ENCODE measurements at regions not wholly inside any gene's neighbourhood (a gene's known extent, or its start where the extent isn't known, plus 50 kb on each side); places are given as distances from the start of the nearest gene placed in this dataset.
"Not testable (repeated sequence)": the region's sequence is repeated elsewhere in the genome, so short reads cannot be mapped to it uniquely, and the experiment has no call there.

GRCh38 chr10:28391283-28391682 lies 88.4 kb upstream of the MPP7 start:
- TF ChIP-seq, protein P1, sequence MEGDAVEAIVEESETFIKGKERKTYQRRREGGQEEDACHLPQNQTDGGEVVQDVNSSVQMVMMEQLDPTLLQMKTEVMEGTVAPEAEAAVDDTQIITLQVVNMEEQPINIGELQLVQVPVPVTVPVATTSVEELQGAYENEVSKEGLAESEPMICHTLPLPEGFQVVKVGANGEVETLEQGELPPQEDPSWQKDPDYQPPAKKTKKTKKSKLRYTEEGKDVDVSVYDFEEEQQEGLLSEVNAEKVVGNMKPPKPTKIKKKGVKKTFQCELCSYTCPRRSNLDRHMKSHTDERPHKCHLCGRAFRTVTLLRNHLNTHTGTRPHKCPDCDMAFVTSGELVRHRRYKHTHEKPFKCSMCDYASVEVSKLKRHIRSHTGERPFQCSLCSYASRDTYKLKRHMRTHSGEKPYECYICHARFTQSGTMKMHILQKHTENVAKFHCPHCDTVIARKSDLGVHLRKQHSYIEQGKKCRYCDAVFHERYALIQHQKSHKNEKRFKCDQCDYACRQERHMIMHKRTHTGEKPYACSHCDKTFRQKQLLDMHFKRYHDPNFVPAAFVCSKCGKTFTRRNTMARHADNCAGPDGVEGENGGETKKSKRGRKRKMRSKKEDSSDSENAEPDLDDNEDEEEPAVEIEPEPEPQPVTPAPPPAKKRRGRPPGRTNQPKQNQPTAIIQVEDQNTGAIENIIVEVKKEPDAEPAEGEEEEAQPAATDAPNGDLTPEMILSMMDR (conservative IDR thresholded peaks at IDR 0.05; ENCODE audit: low read depth, low read length), result no peak
- H3K4me3 ChIP-seq (ENCODE audit: low read length), result no peak overlapping the region
- no peak for DNase-seq (ENCODE audit: low read depth)

DNA sequence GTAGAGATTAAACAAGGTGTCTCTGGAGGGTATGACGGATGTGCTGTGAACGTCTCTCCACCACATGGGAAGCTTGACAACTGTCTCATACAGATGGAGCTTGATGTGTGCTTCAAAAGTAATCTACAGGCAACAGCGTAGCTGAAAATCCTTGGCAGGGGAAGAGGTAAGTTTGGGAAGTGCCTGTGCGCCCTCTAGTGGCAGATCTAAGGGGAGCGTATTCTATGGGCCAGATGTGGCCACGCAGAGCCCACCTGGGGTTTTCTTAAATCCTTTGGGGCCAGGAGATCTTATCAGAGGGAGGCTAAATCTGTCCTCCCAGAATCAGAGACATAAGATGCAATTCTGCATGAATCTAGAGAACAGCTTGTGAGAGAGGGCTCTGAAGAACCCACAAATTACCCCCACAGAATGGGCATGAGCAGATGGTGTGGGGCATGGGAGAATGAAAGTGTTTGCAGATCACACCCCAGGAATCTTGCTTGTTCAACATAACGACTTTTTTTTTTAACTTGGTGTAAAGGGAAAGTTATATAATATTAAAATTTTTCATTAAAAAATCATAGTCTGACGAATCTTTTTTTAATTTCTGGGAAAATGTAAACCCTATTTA lies 91.2 kb upstream of the MPP7 start:
- TF ChIP-seq, protein P1 (conservative IDR thresholded peaks at IDR 0.05; ENCODE audit: low read depth, low read length), result peak; percentile 96
- no peak overlapping the region for H3K4me3 ChIP-seq (ENCODE audit: low read length)
- DNase-seq (ENCODE audit: low read depth), result peak; percentile 16

DNA sequence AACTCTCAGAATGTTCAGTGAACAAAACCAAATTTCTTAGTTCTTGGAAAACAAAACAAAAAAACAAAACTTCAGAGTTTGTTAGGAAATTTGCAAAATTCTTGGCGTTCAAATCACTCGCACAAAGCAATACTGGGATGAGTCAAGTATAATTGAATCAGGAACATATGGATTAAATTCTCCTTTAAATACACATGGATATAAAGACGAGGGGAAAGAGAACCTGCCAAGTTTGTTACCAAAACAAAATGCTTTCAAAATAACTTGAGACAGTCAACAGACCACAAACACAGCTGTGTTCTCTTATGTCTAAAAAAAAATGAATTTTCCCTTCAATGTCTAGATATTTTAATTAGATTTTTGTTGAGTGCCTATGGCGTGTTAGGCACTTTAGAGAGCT lies 93.5 kb upstream of the MPP7 start:
- DNase-seq (ENCODE audit: low read depth), result no peak
- TF ChIP-seq, protein P1 (conservative IDR thresholded peaks at IDR 0.05; ENCODE audit: low read depth, low read length), result no peak
- H3K4me3 ChIP-seq (ENCODE audit: low read length), result no peak overlapping the region

DNA sequence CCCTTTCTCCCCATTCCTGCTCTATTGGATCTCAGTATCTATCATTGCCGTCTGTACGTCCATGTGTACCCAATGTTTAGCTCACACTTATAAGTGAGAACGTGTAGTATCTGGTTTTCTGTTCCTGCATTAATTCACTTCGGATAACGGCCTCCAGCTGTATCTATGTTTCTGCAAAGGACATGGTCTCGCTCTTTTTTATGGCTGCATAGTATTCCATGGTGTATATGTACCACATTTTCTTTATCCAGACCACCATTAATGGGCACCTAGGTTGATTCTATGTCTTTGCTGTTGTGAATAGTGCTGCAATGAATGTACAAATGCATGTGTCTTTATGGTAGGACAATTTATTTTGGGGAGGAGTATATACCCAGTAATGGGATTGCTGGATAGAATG lies 94.4 kb upstream of the MPP7 start:
- H3K4me3 ChIP-seq (ENCODE audit: low read length), result no peak overlapping the region
- TF ChIP-seq, protein P1 (conservative IDR thresholded peaks at IDR 0.05; ENCODE audit: low read depth, low read length), result no peak
- no peak for DNase-seq (ENCODE audit: low read depth)

- no peak overlapping the region for H3K4me3 ChIP-seq (ENCODE audit: low read length)
- TF ChIP-seq, protein P1 (conservative IDR thresholded peaks at IDR 0.05; ENCODE audit: low read depth, low read length), result no peak
- DNase-seq (ENCODE audit: low read depth), result no peak
Measured at GRCh38 chr10:28400176-28400575, 97.3 kb upstream of the MPP7 start.

DNA sequence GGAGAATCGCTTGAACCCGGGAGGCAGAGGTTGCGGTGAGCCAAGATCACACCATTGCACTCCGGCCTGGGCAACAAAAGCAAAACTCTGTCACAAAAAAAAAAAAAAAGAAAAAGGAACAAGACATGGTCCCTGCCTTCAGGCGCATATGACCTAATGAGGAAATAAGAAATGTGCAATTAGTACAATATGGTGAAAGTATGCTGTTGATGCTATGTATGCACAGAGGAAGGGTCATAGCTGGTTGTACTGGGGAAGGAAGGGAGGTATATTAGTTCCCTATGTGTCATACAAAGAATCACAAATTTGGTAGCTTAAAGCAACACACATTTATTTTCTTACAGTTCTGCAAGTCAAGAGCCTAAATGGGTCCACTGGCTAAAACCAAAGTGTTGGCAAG lies 97.8 kb upstream of the MPP7 start:
- H3K4me3 ChIP-seq (ENCODE audit: low read length), result no peak overlapping the region
- TF ChIP-seq, protein P1 (conservative IDR thresholded peaks at IDR 0.05; ENCODE audit: low read depth, low read length), result no peak
- no peak for DNase-seq (ENCODE audit: low read depth)

DNA sequence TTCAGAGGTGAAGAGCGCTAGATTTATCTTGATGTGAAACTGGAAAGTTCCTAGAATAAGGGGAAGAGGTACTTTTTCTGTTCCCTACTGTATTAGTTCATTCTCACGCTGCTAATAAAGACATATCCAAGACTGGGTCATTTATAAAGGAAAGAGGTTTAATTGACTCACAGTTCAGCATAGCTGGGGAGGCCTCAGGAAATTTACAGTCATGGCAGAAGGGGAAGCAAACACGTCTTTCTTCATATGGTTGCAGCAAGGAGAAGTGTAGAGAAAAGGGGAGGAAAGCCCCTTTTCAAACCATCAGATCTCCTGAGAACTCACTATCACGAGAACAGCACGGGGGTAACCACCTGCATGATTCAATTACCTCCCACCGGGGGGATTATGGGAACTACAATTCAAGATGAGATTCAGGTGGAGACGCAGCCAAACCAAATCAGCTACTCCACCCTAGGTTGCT lies 99.8 kb upstream of the MPP7 start:
- DNase-seq (ENCODE audit: low read depth); H3K4me3 ChIP-seq (ENCODE audit: low read length): not testable (repeated sequence)

Data from retinal pigment epithelial cell (primary cell).